NCI-H1105 (cell line): ENCODE measurements at regions not wholly inside any gene's neighbourhood (a gene's known extent, or its start where the extent isn't known, plus 50 kb on each side); places are given as distances from the start of the nearest gene placed in this dataset.
"Not testable (repeated sequence)": the region's sequence is repeated elsewhere in the genome, so short reads cannot be mapped to it uniquely, and the experiment has no call there.

ENCODE experiments used
- DNase-seq: peaks from one replicate; lab custom pipeline; 2025; lab: John Stamatoyannopoulos, UW

GRCh38 chr19:28386066-28386465 is 826.9 kb downstream of the UQCRFS1 start:
- DNase-seq = no peak

GRCh38 chr19:28377077-28377476 is 835.9 kb downstream of the UQCRFS1 start:
- no peak for DNase-seq

- no peak for DNase-seq
Observed at GRCh38 chr19:28374971-28375370, 838.0 kb downstream of the UQCRFS1 start.

GRCh38 chr19:28372576-28373247 is 840.2 kb downstream of the UQCRFS1 start:
- DNase-seq = no peak

GRCh38 chr19:28367146-28367545 is 845.8 kb downstream of the UQCRFS1 start:
- no peak for DNase-seq

- DNase-seq = no peak
Observed at GRCh38 chr19:28363254-28363653, 849.7 kb downstream of the UQCRFS1 start.

- peak; percentile 5 for DNase-seq
Observed at GRCh38 chr19:28359431-28360414, 853.2 kb downstream of the UQCRFS1 start.

GRCh38 chr19:28358633-28359032 is 854.3 kb downstream of the UQCRFS1 start:
- peak; percentile 48 for DNase-seq

GRCh38 chr19:28351761-28352160 is 861.2 kb downstream of the UQCRFS1 start:
- DNase-seq = no peak

- not testable (repeated sequence) for DNase-seq
Observed at GRCh38 chr19:28351321-28351720, 861.6 kb downstream of the UQCRFS1 start.

- DNase-seq = no peak
Observed at GRCh38 chr19:28350673-28351072, 862.3 kb downstream of the UQCRFS1 start.

- DNase-seq = no peak
Observed at GRCh38 chr19:28350037-28350436, 862.9 kb downstream of the UQCRFS1 start.

GRCh38 chr19:28349604-28350003 is 863.3 kb downstream of the UQCRFS1 start:
- DNase-seq = no peak

- no peak for DNase-seq
Observed at GRCh38 chr19:28345811-28346210, 867.1 kb downstream of the UQCRFS1 start.

- no peak for DNase-seq
Observed at GRCh38 chr19:28341810-28342350, 871.1 kb downstream of the UQCRFS1 start.

GRCh38 chr19:28334419-28334818 is 878.5 kb downstream of the UQCRFS1 start:
- DNase-seq = no peak

- DNase-seq = no peak
Observed at GRCh38 chr19:28333909-28334308, 879.0 kb downstream of the UQCRFS1 start.

- DNase-seq = no peak
Observed at GRCh38 chr19:28332886-28333285, 880.1 kb downstream of the UQCRFS1 start.

GRCh38 chr19:28332351-28332750 is 880.6 kb downstream of the UQCRFS1 start:
- DNase-seq = no peak

- DNase-seq = no peak
Observed at GRCh38 chr19:28331596-28331995, 881.4 kb downstream of the UQCRFS1 start.

- DNase-seq = no peak
Observed at GRCh38 chr19:28330831-28331230, 882.1 kb downstream of the UQCRFS1 start.

- DNase-seq = no peak
Observed at GRCh38 chr19:28329429-28329828, 883.5 kb downstream of the UQCRFS1 start.

GRCh38 chr19:28327905-28328304 is 885.0 kb downstream of the UQCRFS1 start:
- DNase-seq = no peak
